IPS-15b (cell line): ENCODE measurements at regions not wholly inside any gene's neighbourhood (a gene's known extent, or its start where the extent isn't known, plus 50 kb on each side); places are given as distances from the start of the nearest gene placed in this dataset.

Experiments
- H3K27me3 ChIP-seq: one replicate; pipeline ENCODE4 v1.6.1; 2013; ENCODE audit warnings: low read length; ENCODE audit not compliant: control insufficient read depth, insufficient read depth
- H3K36me3 ChIP-seq: one replicate; pipeline ENCODE4 v1.6.1; 2013; ENCODE audit warnings: low read length; ENCODE audit not compliant: control insufficient read depth, insufficient read depth
- H3K4me1 ChIP-seq: one replicate; pipeline ENCODE4 v1.6.1; 2013; ENCODE audit warnings: mild to moderate bottlenecking, low read length; ENCODE audit not compliant: control insufficient read depth, insufficient read depth
- H3K4me3 ChIP-seq: one replicate; pipeline ENCODE4 v1.5.1; 2013; ENCODE audit warnings: low read depth, low read length
- H3K9ac ChIP-seq: one replicate; pipeline ENCODE4 v1.6.1; 2013; ENCODE audit warnings: low read depth, mild to moderate bottlenecking, low read length
- H3K9me3 ChIP-seq: one replicate; pipeline ENCODE4 v1.6.1; 2013; ENCODE audit warnings: mild to moderate bottlenecking, low read length; ENCODE audit not compliant: control insufficient read depth, insufficient read depth

GRCh38 chr6:156658966-156659821, 118.0 kb upstream of the ARID1B start:
- Histone ChIP-seq H3K4me1 (peaks cover 12% of the 10 kb centered on the region), H3K36me3 (no peaks in the 10 kb centered on the region)

GRCh38 chr6:156658186-156658965, 118.8 kb upstream of the ARID1B start:
- Histone ChIP-seq H3K9me3 (no peaks in the 10 kb centered on the region), H3K4me1 (peaks cover 12% of the 10 kb centered on the region), H3K27me3 (no peaks in the 10 kb centered on the region), H3K9ac (no peak overlapping the region), H3K36me3 (no peaks in the 10 kb centered on the region), H3K4me3 (no peak overlapping the region)

More at GRCh38 chr6:156658966-156659821, 118.0 kb upstream of the ARID1B start:
- Histone ChIP-seq H3K9me3 (no peaks in the 10 kb centered on the region), H3K9ac (no peak overlapping the region), H3K27me3 (no peaks in the 10 kb centered on the region), H3K4me3 (no peak overlapping the region)

DNA sequence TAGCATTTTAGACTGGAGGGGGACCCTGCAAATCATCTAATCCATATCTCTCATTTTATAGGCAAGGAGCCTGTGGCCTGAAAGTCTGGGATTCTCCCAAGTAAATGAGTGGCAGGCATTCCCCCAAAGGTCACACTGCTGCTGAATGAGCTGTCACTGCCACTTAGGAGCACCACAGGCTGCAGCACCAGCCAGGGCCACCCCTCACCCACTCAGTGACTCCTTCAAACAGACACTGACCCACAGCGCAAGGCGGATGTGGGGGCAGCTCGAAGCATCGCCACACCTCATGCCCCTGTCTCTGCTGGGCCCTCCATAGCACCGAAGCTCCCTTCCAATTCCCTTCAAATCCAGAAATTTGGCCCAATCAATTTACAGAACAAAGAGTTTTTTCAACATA, 119.9 kb upstream of the ARID1B start:
- Histone ChIP-seq H3K9ac (no peak overlapping the region), H3K4me3 (no peak overlapping the region), H3K4me1 (peaks cover 12% of the 10 kb centered on the region), H3K36me3 (no peaks in the 10 kb centered on the region), H3K9me3 (no peaks in the 10 kb centered on the region), H3K27me3 (no peaks in the 10 kb centered on the region)

GRCh38 chr6:156654919-156655918, 122.0 kb upstream of the ARID1B start:
- no peak overlapping the region for H3K4me3 ChIP-seq
- no peaks in the 10 kb centered on the region for H3K9me3 ChIP-seq
- no peaks in the 10 kb centered on the region for H3K27me3 ChIP-seq
- peaks cover 12% of the 10 kb centered on the region for H3K4me1 ChIP-seq
- no peaks in the 10 kb centered on the region for H3K36me3 ChIP-seq
- no peak overlapping the region for H3K9ac ChIP-seq

DNA sequence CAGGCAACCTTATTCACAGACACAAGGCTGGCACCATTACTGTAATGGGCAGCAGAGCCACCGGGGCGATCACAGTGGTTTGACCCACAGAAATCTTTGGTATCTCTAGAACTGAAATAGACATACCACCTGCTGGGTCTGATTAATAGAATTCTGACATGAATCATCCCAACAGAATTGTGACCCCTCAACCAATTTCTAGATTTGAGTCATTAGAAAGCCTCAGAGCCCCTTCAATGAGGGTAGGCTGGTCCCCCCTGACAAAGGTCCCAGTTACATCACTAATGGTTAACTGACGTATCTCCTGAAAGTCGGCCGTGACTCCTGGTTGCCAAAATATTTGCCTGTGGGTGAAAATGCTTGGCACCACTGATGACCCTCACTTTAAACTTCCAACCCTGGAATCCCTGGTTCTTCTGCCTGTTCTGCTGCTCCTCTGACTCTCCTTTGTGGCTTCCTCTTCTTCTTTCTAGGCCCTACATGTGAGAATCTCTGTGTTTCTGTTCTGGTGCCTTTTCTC, 124.9 kb upstream of the ARID1B start:
- no peaks in the 10 kb centered on the region for H3K27me3 ChIP-seq
- H3K36me3 ChIP-seq: no peaks in the 10 kb centered on the region
- no peaks in the 10 kb centered on the region for H3K9me3 ChIP-seq
- H3K4me3 ChIP-seq: no peak overlapping the region
- H3K4me1 ChIP-seq: peaks cover 5% of the 10 kb centered on the region
- no peak overlapping the region for H3K9ac ChIP-seq

DNA sequence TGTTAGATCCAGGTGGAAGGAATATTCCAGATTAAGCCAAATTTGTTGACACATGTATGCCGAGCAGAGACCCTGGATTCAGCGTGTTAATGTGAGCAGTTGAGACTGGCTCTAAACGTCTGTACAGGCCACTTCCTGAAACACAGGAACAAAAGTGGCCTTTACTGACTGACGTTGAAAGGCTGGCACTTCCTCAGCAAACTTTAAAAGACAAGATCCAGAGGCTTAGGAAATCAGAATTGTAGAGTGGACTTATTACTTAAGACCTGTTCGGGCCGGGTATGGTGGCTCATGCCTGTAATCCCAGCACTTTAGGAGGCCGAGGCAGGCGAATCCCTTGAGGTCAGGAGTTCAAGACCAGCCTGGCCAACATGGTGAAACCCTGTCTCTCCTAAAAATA, 125.7 kb upstream of the ARID1B start:
- H3K4me1 ChIP-seq: peaks cover 5% of the 10 kb centered on the region
- H3K4me3 ChIP-seq: no peak overlapping the region
- no peaks in the 10 kb centered on the region for H3K9me3 ChIP-seq
- H3K27me3 ChIP-seq: no peaks in the 10 kb centered on the region
- no peak overlapping the region for H3K9ac ChIP-seq
- no peaks in the 10 kb centered on the region for H3K36me3 ChIP-seq

- Histone ChIP-seq H3K4me1 (peaks cover 5% of the 10 kb centered on the region), H3K9me3 (no peaks in the 10 kb centered on the region), H3K9ac (no peak overlapping the region), H3K4me3 (no peak overlapping the region), H3K36me3 (no peaks in the 10 kb centered on the region), H3K27me3 (no peaks in the 10 kb centered on the region)
Measured at GRCh38 chr6:156650896-156651390, 126.2 kb upstream of the ARID1B start.

DNA sequence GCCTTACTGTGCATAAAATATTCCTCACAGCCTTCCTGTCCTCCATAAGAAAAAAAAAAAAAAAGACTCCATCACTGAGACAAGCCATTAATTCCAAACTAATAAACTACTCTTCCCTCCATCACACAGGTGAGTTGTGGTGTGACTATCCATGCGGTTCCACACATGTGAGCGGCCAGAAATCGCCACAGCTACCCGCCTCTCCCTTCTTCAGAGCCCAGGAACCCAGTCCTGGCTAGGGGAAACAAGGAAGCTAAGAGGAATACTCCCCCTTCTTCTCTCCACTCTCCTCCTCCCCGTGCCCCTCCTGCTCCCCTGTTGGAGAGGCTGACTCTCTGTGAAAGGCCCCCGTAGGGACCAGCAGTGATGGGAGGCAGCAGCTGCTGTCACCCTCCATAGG, 128.6 kb upstream of the ARID1B start:
- no peak overlapping the region for H3K9ac ChIP-seq
- H3K9me3 ChIP-seq: no peaks in the 10 kb centered on the region

DNA sequence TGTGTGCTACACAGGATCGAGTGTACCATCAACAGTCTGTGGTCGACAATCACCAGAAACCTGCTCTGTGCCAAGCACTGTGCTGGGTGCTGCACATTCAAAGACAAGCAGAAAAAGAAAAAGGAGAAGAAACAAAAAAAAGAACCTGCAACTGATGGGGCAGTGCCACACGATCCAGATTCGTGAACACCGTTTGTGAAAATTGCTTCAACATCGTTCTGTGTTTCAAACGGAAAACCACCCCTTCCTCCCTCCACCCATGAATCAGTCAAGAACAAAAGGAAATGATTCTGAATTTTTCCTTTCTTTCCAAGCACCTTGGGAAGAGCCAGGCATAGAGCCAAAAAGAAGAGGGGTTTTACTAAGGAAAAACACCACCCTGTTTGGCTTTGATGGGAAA, 129.2 kb upstream of the ARID1B start:
- no peaks in the 10 kb centered on the region for H3K27me3 ChIP-seq
- no peak overlapping the region for H3K4me3 ChIP-seq
- no peaks in the 10 kb centered on the region for H3K4me1 ChIP-seq
- no peak overlapping the region for H3K9ac ChIP-seq
- no peaks in the 10 kb centered on the region for H3K9me3 ChIP-seq
- H3K36me3 ChIP-seq: no peaks in the 10 kb centered on the region

More for the DNA sequence above, 128.6 kb upstream of the ARID1B start:
- Histone ChIP-seq H3K4me1 (no peaks in the 10 kb centered on the region), H3K4me3 (no peak overlapping the region), H3K27me3 (no peaks in the 10 kb centered on the region), H3K36me3 (no peaks in the 10 kb centered on the region)

- no peaks in the 10 kb centered on the region for H3K4me1 ChIP-seq
- no peak overlapping the region for H3K9ac ChIP-seq
- H3K9me3 ChIP-seq: no peaks in the 10 kb centered on the region
- no peaks in the 10 kb centered on the region for H3K27me3 ChIP-seq
- no peaks in the 10 kb centered on the region for H3K36me3 ChIP-seq
- no peak overlapping the region for H3K4me3 ChIP-seq
Measured at GRCh38 chr6:156647140-156647784, 129.9 kb upstream of the ARID1B start.
